Ascending aorta (tissue), 2 donors: ENCODE measurements at regions not wholly inside any gene's neighbourhood (a gene's known extent, or its start where the extent isn't known, plus 50 kb on each side); places are given as distances from the start of the nearest gene placed in this dataset.
"Not testable (repeated sequence)": the region's sequence is repeated elsewhere in the genome, so short reads cannot be mapped to it uniquely, and the experiment has no call there.

Source experiments
- DNase-seq, 2 donors: peaks; one replicate each; pipeline ENCODE4 v3.0.0-alpha.2; 2019; ENCODE audit warnings: low spot score in 2 of 2
- H3K27ac ChIP-seq, 2 donors: fragments of 200-600 bp; sonication (generic); one replicate each; pipeline ENCODE4 v1.5.1; 2016 to 2017; ENCODE audit warnings: mild to moderate bottlenecking in 1 of 2
- H3K27me3 ChIP-seq: fragments of 200-600 bp; sonication (generic); one replicate; pipeline ENCODE4 v1.5.1; 2017
- H3K36me3 ChIP-seq, 2 donors: fragments of 200-600 bp; sonication (generic); one replicate each; pipeline ENCODE4 v1.5.1; 2016
- H3K4me1 ChIP-seq, 2 donors: fragments of 200-600 bp; sonication (generic); one replicate each; pipeline ENCODE4 v1.5.1; 2016 to 2017; ENCODE audit warnings: mild to moderate bottlenecking in 1 of 2
- H3K4me3 ChIP-seq, 2 donors: fragments of 200-600 bp; sonication (generic); one replicate each; pipeline ENCODE4 v1.5.1; 2016 to 2017; ENCODE audit warnings: mild to moderate bottlenecking in 1 of 2
- H3K9me3 ChIP-seq, 2 donors: fragments of 200-600 bp; sonication (generic); one replicate each; pipeline ENCODE4 v1.5.1; 2016
- CTCF ChIP-seq, 3 experiments: fragments of 200-600 bp in 2 of 3; fragments of 450-650 bp in 1 of 3; sonication (generic) in 2 of 3; IDR thresholded peaks; one replicate each; pipeline ENCODE4 v1.5.1; 2016 to 2019; ENCODE audit warnings: antibody characterized with exemption in 3 of 3, mild to moderate bottlenecking in 1 of 3, moderate library complexity in 1 of 3
- intact Hi-C: fragments of 100-400 bp; cut with DNase I; formaldehyde crosslinking; loops from one replicate; pipeline ENCODE4 v1.15.1; 2023

- no peaks in the 10 kb centered on the region for H3K36me3 ChIP-seq
- intact Hi-C loops: no loop called here
- no peak for TF ChIP-seq CTCF (IDR thresholded peaks at IDR 0.05)
- no peaks in the 10 kb centered on the region for H3K9me3 ChIP-seq
- DNase-seq: no peak
- H3K4me3 ChIP-seq: no peak overlapping the region
- no peaks in the 10 kb centered on the region for H3K27me3 ChIP-seq
- H3K27ac ChIP-seq: no peak overlapping the region
- H3K4me1 ChIP-seq: no peaks in the 10 kb centered on the region
Measured at GRCh38 chr7:115183431-115184057, 261.6 kb downstream of the MDFIC start.

- Histone ChIP-seq H3K9me3 (no peaks in the 10 kb centered on the region), H3K36me3 (no peaks in the 10 kb centered on the region), H3K4me1 (no peaks in the 10 kb centered on the region), H3K4me3 (no peak overlapping the region), H3K27me3 (no peaks in the 10 kb centered on the region), H3K27ac (no peak overlapping the region)
- intact Hi-C loops: no loop called here
- DNase-seq: no peak
- no peak for TF ChIP-seq CTCF (IDR thresholded peaks at IDR 0.05)
Measured at GRCh38 chr7:115178835-115179234, 256.9 kb downstream of the MDFIC start.

DNA sequence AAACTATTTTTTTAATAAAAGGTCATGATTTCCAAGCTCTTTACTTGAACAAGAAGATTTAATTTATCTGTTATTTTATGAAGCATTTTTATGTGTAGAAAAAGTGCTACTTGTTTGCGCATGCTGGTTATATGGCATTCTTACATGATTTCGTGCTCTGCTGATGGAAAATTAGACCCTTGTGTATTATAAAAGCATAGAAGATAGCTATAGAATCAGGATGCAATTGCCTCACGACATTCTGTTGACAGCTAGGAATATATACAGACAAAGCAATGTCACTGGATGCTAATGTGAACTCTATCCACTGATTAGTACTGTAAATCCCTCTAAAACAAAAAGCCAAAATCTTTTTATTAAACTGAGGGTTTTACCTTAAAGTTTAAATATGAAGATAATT, 255.9 kb downstream of the MDFIC start:
- Histone ChIP-seq H3K27me3 (no peaks in the 10 kb centered on the region), H3K9me3 (no peaks in the 10 kb centered on the region), H3K27ac (no peak overlapping the region), H3K36me3 (no peaks in the 10 kb centered on the region), H3K4me1 (no peaks in the 10 kb centered on the region), H3K4me3 (no peak overlapping the region)
- no peak for TF ChIP-seq CTCF (IDR thresholded peaks at IDR 0.05)
- DNase-seq: no peak
- intact Hi-C loops: no loop called here

GRCh38 chr7:115177103-115177502, 255.2 kb downstream of the MDFIC start:
- H3K27me3 ChIP-seq: no peaks in the 10 kb centered on the region
- no peaks in the 10 kb centered on the region for H3K9me3 ChIP-seq
- no peak overlapping the region for H3K27ac ChIP-seq
- no peaks in the 10 kb centered on the region for H3K4me1 ChIP-seq
- no peak overlapping the region for H3K4me3 ChIP-seq
- TF ChIP-seq CTCF (IDR thresholded peaks at IDR 0.05): no peak
- intact Hi-C loops: no loop called here
- no peak for DNase-seq
- H3K36me3 ChIP-seq: no peaks in the 10 kb centered on the region

GRCh38 chr7:115172397-115172796, 250.5 kb downstream of the MDFIC start:
- intact Hi-C loops, H3K27ac ChIP-seq, H3K27me3 ChIP-seq, H3K9me3 ChIP-seq, H3K4me3 ChIP-seq, H3K36me3 ChIP-seq, H3K4me1 ChIP-seq, DNase-seq: not testable (repeated sequence)

GRCh38 chr7:115153769-115154477, 232.0 kb downstream of the MDFIC start:
- H3K9me3 ChIP-seq: no peaks in the 10 kb centered on the region
- no peaks in the 10 kb centered on the region for H3K27me3 ChIP-seq
- no peak for TF ChIP-seq CTCF (IDR thresholded peaks at IDR 0.05)
- no peak for DNase-seq
- intact Hi-C loops: no loop called here
- H3K27ac ChIP-seq: no peak overlapping the region
- no peak overlapping the region for H3K4me3 ChIP-seq
- H3K4me1 ChIP-seq: no peaks in the 10 kb centered on the region
- no peaks in the 10 kb centered on the region for H3K36me3 ChIP-seq
